Loucy (cell line): ENCODE measurements at regions not wholly inside any gene's neighbourhood (a gene's known extent, or its start where the extent isn't known, plus 50 kb on each side); places are given as distances from the start of the nearest gene placed in this dataset.

ENCODE experiments used
- CTCF ChIP-seq: fragments of 200-600 bp; sonication (generic); conservative IDR thresholded peaks from 2 replicates; pipeline ENCODE4 v1.5.1; 2014; ENCODE audit warnings: mild to moderate bottlenecking, antibody characterized with exemption, low read length
- EZH2phosphoT487 ChIP-seq: fragments of 200-600 bp; IDR thresholded peaks from 2 replicates; pipeline ENCODE4 v1.6.1; 2018; ENCODE audit warnings: antibody characterized with exemption, mild to moderate bottlenecking, moderate library complexity, borderline replicate concordance

DNA sequence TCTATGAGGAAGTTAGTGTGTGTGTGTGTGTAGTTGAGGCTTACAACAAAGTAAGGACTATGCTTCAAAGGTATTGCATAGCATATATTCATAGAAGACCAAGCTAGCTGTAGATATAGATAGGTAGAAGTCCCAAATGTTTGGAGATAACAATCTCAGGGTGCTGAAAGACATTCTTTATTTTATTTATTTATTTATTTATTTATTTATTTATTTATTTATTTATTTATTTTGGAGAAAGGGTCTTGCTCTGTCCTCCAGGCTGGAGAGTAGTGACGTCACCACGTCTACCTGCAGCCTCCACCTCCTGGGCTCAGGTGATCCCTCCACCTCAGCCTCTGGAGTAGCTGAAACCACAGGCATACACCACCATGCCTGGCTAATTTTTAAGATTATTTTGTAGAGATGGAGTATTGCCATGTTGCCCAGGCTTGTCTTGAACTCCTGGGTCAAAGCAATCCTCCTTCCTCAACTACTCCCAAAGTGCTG is 284.6 kb upstream of the KIF2B start:
- no peak for TF ChIP-seq CTCF
- no peak for TF ChIP-seq EZH2phosphoT487
